Loucy (cell line): ENCODE measurements at regions not wholly inside any gene's neighbourhood (a gene's known extent, or its start where the extent isn't known, plus 50 kb on each side); places are given as distances from the start of the nearest gene placed in this dataset.

Source experiments
- H2AFZ ChIP-seq: fragments of 200-600 bp; sonication (generic); 2 replicates; pipeline ENCODE4 v1.6.0; 2016; ENCODE audit warnings: antibody characterized with exemption, mild to moderate bottlenecking, low read length, moderate library complexity
- H3F3A ChIP-seq: fragments of 200-600 bp; 2 replicates; pipeline ENCODE4 v1.6.0; 2016; ENCODE audit warnings: antibody characterized with exemption, low read depth, mild to moderate bottlenecking
- H3K27me3 ChIP-seq: fragments of 200-600 bp; sonication (generic); 2 replicates; pipeline ENCODE4 v1.6.1; 2014; ENCODE audit warnings: low read length, mild to moderate bottlenecking; ENCODE audit not compliant: insufficient read depth, poor library complexity, severe bottlenecking
- H3K36me3 ChIP-seq: fragments of 200-600 bp; sonication (generic); 2 replicates; pipeline ENCODE4 v1.6.1; 2016; ENCODE audit warnings: low read length; ENCODE audit not compliant: insufficient read depth
- H3K4me1 ChIP-seq: fragments of 200-600 bp; sonication (generic); 2 replicates; pipeline ENCODE4 v1.5.1; 2014; ENCODE audit warnings: low read length, mild to moderate bottlenecking; ENCODE audit not compliant: insufficient read depth, poor library complexity, severe bottlenecking
- H3K4me2 ChIP-seq: fragments of 200-600 bp; sonication (generic); 2 replicates; pipeline ENCODE4 v1.6.0; 2014; ENCODE audit warnings: antibody characterized with exemption, low read length, low read depth, mild to moderate bottlenecking; ENCODE audit not compliant: poor library complexity, severe bottlenecking
- H3K4me3 ChIP-seq: fragments of 200-600 bp; sonication (generic); 2 replicates; pipeline ENCODE4 v1.5.1; 2014; ENCODE audit warnings: low read length, mild to moderate bottlenecking, mixed read lengths; ENCODE audit not compliant: poor library complexity, severe bottlenecking
- H3K79me2 ChIP-seq: fragments of 200-600 bp; sonication (generic); 2 replicates; pipeline ENCODE4 v1.6.1; 2014; ENCODE audit warnings: low read length; ENCODE audit not compliant: insufficient read depth
- H3K9ac ChIP-seq: fragments of 200-600 bp; sonication (generic); 2 replicates; pipeline ENCODE4 v1.6.0; 2014; ENCODE audit warnings: mild to moderate bottlenecking, low read depth, low read length, moderate library complexity; ENCODE audit not compliant: poor library complexity, severe bottlenecking
- H3K9me2 ChIP-seq: fragments of 200-600 bp; sonication (generic); replicated peaks from 2 replicates; pipeline ENCODE4 v1.6.1; 2016; ENCODE audit warnings: low read depth, low read length, mixed read lengths
- H3K9me3 ChIP-seq: fragments of 200-600 bp; sonication (generic); 2 replicates; pipeline ENCODE4 v1.6.1; 2014; ENCODE audit warnings: mild to moderate bottlenecking, antibody characterized with exemption, low read length, low read depth; ENCODE audit not compliant: insufficient read depth
- H4K20me1 ChIP-seq: fragments of 200-600 bp; sonication (generic); 2 replicates; pipeline ENCODE4 v1.6.0; 2014; ENCODE audit warnings: antibody characterized with exemption, low read length, mild to moderate bottlenecking; ENCODE audit not compliant: insufficient read depth, poor library complexity, severe bottlenecking
- EZH2phosphoT487 ChIP-seq: fragments of 200-600 bp; IDR thresholded peaks from 2 replicates; pipeline ENCODE4 v1.6.1; 2018; ENCODE audit warnings: antibody characterized with exemption, mild to moderate bottlenecking, moderate library complexity, borderline replicate concordance
- TF ChIP-seq, protein P1 (sequence below): fragments of 200-600 bp; sonication (generic); conservative IDR thresholded peaks from 2 replicates; pipeline ENCODE4 v1.5.1; 2014; ENCODE audit warnings: mild to moderate bottlenecking, antibody characterized with exemption, low read length

- H3F3A ChIP-seq = no peaks in the 10 kb centered on the region
- H3K79me2 ChIP-seq = no peaks in the 10 kb centered on the region
- no peak overlapping the region for H3K4me3 ChIP-seq
- H3K9me3 ChIP-seq = no peaks in the 10 kb centered on the region
- no peak overlapping the region for H3K4me2 ChIP-seq
- no peaks in the 10 kb centered on the region for H3K9me2 ChIP-seq
- H2AFZ ChIP-seq = no peak overlapping the region
- H3K4me1 ChIP-seq = no peaks in the 10 kb centered on the region
- no peaks in the 10 kb centered on the region for H4K20me1 ChIP-seq
- no peaks in the 10 kb centered on the region for H3K27me3 ChIP-seq
- no peaks in the 10 kb centered on the region for H3K36me3 ChIP-seq
- TF ChIP-seq, protein P1, sequence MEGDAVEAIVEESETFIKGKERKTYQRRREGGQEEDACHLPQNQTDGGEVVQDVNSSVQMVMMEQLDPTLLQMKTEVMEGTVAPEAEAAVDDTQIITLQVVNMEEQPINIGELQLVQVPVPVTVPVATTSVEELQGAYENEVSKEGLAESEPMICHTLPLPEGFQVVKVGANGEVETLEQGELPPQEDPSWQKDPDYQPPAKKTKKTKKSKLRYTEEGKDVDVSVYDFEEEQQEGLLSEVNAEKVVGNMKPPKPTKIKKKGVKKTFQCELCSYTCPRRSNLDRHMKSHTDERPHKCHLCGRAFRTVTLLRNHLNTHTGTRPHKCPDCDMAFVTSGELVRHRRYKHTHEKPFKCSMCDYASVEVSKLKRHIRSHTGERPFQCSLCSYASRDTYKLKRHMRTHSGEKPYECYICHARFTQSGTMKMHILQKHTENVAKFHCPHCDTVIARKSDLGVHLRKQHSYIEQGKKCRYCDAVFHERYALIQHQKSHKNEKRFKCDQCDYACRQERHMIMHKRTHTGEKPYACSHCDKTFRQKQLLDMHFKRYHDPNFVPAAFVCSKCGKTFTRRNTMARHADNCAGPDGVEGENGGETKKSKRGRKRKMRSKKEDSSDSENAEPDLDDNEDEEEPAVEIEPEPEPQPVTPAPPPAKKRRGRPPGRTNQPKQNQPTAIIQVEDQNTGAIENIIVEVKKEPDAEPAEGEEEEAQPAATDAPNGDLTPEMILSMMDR = no peak
- no peak for TF ChIP-seq EZH2phosphoT487
- no peak overlapping the region for H3K9ac ChIP-seq
Measured at GRCh38 chr2:185299867-185300266, 438.7 kb upstream of the FSIP2 start.

GRCh38 chr2:185306119-185306518, 432.5 kb upstream of the FSIP2 start:
- Histone ChIP-seq H3K79me2 (no peaks in the 10 kb centered on the region), H3K4me2 (no peak overlapping the region), H3K9me2 (no peaks in the 10 kb centered on the region), H3K9me3 (no peaks in the 10 kb centered on the region), H3K4me3 (no peak overlapping the region), H2AFZ (no peak overlapping the region), H4K20me1 (no peaks in the 10 kb centered on the region), H3K4me1 (no peaks in the 10 kb centered on the region), H3K9ac (no peak overlapping the region), H3K27me3 (no peaks in the 10 kb centered on the region), H3F3A (no peaks in the 10 kb centered on the region), H3K36me3 (no peaks in the 10 kb centered on the region)
- no peak for TF ChIP-seq EZH2phosphoT487
- TF ChIP-seq, protein P1 = no peak

- Histone ChIP-seq H3K4me3 (no peak overlapping the region), H3K4me1 (no peaks in the 10 kb centered on the region), H3K27me3 (no peaks in the 10 kb centered on the region), H3K9me2 (no peaks in the 10 kb centered on the region), H3K36me3 (no peaks in the 10 kb centered on the region), H2AFZ (no peak overlapping the region), H3F3A (no peaks in the 10 kb centered on the region), H3K79me2 (no peaks in the 10 kb centered on the region), H3K9ac (no peak overlapping the region), H3K9me3 (no peaks in the 10 kb centered on the region), H3K4me2 (no peak overlapping the region), H4K20me1 (no peaks in the 10 kb centered on the region)
- no peak for TF ChIP-seq EZH2phosphoT487
Measured at GRCh38 chr2:185316383-185316782, 422.2 kb upstream of the FSIP2 start.

DNA sequence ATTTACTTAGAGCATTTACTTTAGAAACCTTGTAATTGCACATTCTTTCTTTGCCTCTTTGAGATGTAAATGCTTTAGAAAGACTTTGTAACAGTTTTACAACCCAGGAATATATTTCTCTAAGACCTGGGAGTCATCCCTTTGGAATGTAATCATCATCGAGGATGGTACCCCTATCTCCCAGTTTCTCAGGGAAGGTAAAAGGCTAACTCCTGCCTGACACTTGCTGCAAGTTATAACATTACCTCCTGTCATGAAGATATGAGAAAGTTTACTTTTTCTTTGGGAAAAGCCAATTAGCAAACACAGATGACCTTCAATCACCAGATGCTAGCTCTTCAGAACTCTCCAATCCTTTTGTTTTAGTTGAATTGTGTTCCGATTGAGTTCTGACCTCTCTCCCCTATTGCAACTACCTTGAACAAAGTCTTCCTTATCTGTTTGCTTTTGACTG, 420.3 kb upstream of the FSIP2 start:
- Histone ChIP-seq H2AFZ (no peak overlapping the region), H3K4me1 (no peaks in the 10 kb centered on the region), H3K4me2 (no peak overlapping the region), H3K27me3 (no peaks in the 10 kb centered on the region), H3K79me2 (no peaks in the 10 kb centered on the region), H4K20me1 (no peaks in the 10 kb centered on the region), H3K36me3 (no peaks in the 10 kb centered on the region), H3K9me3 (no peaks in the 10 kb centered on the region), H3K9me2 (no peaks in the 10 kb centered on the region), H3F3A (no peaks in the 10 kb centered on the region), H3K9ac (no peak overlapping the region), H3K4me3 (no peak overlapping the region)
- TF ChIP-seq, protein P1 = no peak
- TF ChIP-seq EZH2phosphoT487 = no peak
